GM21529 (cell line): ENCODE measurements at regions not wholly inside any gene's neighbourhood (a gene's known extent, or its start where the extent isn't known, plus 50 kb on each side); places are given as distances from the start of the nearest gene placed in this dataset.

Experiments
- ATAC-seq: cut with Tn5 transposase; IDR thresholded peaks from one replicate; pipeline ENCODE4 v1.9.1; 2021; ENCODE audit not compliant: unreplicated experiment

- ATAC-seq, result no peak
These were observed 172.1 kb upstream of the DACH1 start for GRCh38 chr13:72039126-72039525.

GRCh38 chr13:72029981-72030380 lies 163.0 kb upstream of the DACH1 start:
- ATAC-seq, result no peak

- no peak for ATAC-seq
These were observed 158.8 kb upstream of the DACH1 start for GRCh38 chr13:72025836-72026235.

GRCh38 chr13:72023895-72024294 lies 156.9 kb upstream of the DACH1 start:
- ATAC-seq, result no peak

- ATAC-seq, result no peak
These were observed 138.5 kb upstream of the DACH1 start for GRCh38 chr13:72005455-72005854.

- ATAC-seq, result no peak
These were observed 137.9 kb upstream of the DACH1 start for GRCh38 chr13:72004784-72005374.

- no peak for ATAC-seq
These were observed 137.2 kb upstream of the DACH1 start for GRCh38 chr13:72004246-72004645.

GRCh38 chr13:71998223-71998622 lies 131.2 kb upstream of the DACH1 start:
- ATAC-seq, result no peak

GRCh38 chr13:71979616-71980015 lies 112.6 kb upstream of the DACH1 start:
- no peak for ATAC-seq

- ATAC-seq, result no peak
These were observed 110.0 kb upstream of the DACH1 start for GRCh38 chr13:71977028-71977427.

GRCh38 chr13:71967990-71968389 lies 101.0 kb upstream of the DACH1 start:
- ATAC-seq, result no peak

- ATAC-seq, result no peak
These were observed 97.6 kb upstream of the DACH1 start for GRCh38 chr13:71964491-71965100.

- ATAC-seq, result no peak
These were observed 95.7 kb upstream of the DACH1 start for GRCh38 chr13:71962735-71963134.

- no peak for ATAC-seq
These were observed 95.1 kb upstream of the DACH1 start for GRCh38 chr13:71962126-71962525.

- no peak for ATAC-seq
These were observed 82.4 kb upstream of the DACH1 start for GRCh38 chr13:71949441-71949840.

GRCh38 chr13:71939186-71939585 lies 72.2 kb upstream of the DACH1 start:
- ATAC-seq, result no peak

GRCh38 chr13:71935166-71935840 lies 68.3 kb upstream of the DACH1 start:
- no peak for ATAC-seq

GRCh38 chr13:71924931-71925330 lies 57.9 kb upstream of the DACH1 start:
- no peak for ATAC-seq

- ATAC-seq, result no peak
These were observed 55.2 kb upstream of the DACH1 start for GRCh38 chr13:71922194-71922593.
